ENCODE measurements at regions not wholly inside any gene's neighbourhood (a gene's known extent, or its start where the extent isn't known, plus 50 kb on each side); places are given as distances from the start of the nearest gene placed in this dataset.

- TF ChIP-seq POLR2A (IDR thresholded peaks at IDR 0.05) (no peak), CTCF (IDR thresholded peaks at IDR 0.05) (no peak), EP300 (IDR thresholded peaks at IDR 0.05) (no peak)
Measured at GRCh38 chr12:28065374-28065773, 92.8 kb upstream of the PTHLH start.

All from upper lobe of left lung (tissue), 4 donors.